Prostate gland (tissue), 2 donors: ENCODE measurements at regions not wholly inside any gene's neighbourhood (a gene's known extent, or its start where the extent isn't known, plus 50 kb on each side); places are given as distances from the start of the nearest gene placed in this dataset.

ENCODE experiments used
- POLR2A ChIP-seq: fragments of 450-650 bp; IDR thresholded peaks from one replicate; pipeline ENCODE4 v1.6.1; 2016; ENCODE audit warnings: antibody characterized with exemption, mild to moderate bottlenecking
- TF ChIP-seq, protein P1 (sequence below), 4 experiments: fragments of 200-600 bp in 2 of 4; fragments of 450-650 bp in 2 of 4; sonication (generic) in 2 of 4; IDR thresholded peaks; 1 replicate in 3 of 4; 2 replicates in 1 of 4; pipeline ENCODE4 v1.5.1; 2016 to 2019; ENCODE audit warnings: antibody characterized with exemption in 4 of 4, mild to moderate bottlenecking in 2 of 4, moderate library complexity in 2 of 4

- no peak for TF ChIP-seq POLR2A
- TF ChIP-seq, protein P1, sequence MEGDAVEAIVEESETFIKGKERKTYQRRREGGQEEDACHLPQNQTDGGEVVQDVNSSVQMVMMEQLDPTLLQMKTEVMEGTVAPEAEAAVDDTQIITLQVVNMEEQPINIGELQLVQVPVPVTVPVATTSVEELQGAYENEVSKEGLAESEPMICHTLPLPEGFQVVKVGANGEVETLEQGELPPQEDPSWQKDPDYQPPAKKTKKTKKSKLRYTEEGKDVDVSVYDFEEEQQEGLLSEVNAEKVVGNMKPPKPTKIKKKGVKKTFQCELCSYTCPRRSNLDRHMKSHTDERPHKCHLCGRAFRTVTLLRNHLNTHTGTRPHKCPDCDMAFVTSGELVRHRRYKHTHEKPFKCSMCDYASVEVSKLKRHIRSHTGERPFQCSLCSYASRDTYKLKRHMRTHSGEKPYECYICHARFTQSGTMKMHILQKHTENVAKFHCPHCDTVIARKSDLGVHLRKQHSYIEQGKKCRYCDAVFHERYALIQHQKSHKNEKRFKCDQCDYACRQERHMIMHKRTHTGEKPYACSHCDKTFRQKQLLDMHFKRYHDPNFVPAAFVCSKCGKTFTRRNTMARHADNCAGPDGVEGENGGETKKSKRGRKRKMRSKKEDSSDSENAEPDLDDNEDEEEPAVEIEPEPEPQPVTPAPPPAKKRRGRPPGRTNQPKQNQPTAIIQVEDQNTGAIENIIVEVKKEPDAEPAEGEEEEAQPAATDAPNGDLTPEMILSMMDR (IDR thresholded peaks at IDR 0.05): no peak
Measured at GRCh38 chr4:181757098-181757497, 486.1 kb upstream of the TENM3 start.
